CD4-positive, alpha-beta memory T cell (primary cell): ENCODE measurements at regions not wholly inside any gene's neighbourhood (a gene's known extent, or its start where the extent isn't known, plus 50 kb on each side); places are given as distances from the start of the nearest gene placed in this dataset.

Source experiments
- CTCF ChIA-PET: fragments of 350-600 bp; sonication (Branson Sonifier 250); formaldehyde crosslinking; loops from one replicate; lab custom pipeline; 2021; ENCODE audit warnings: inconsistent platforms; ENCODE audit not compliant: partially characterized antibody; lab: Charles Lee
- POLR2A ChIA-PET: fragments of 350-600 bp; sonication (Branson Sonifier 250); formaldehyde crosslinking; loops from one replicate; lab custom pipeline; 2021; ENCODE audit not compliant: partially characterized antibody; lab: Charles Lee
- DNase-seq, 5 donors: peaks; one replicate each; pipeline versions ENCODE4 v3.0.0 to v3.0.0-alpha.2; 2020 to 2022; ENCODE audit warnings: mixed read lengths in 1 of 5
- H3K27ac ChIP-seq: one replicate; pipeline ENCODE4 v1.7.0; 2013; ENCODE audit warnings: low read depth, low read length
- H3K27me3 ChIP-seq: 2 replicates; pipeline ENCODE4 v1.7.0; 2013; ENCODE audit warnings: mild to moderate bottlenecking, low read length, moderate library complexity; ENCODE audit not compliant: insufficient read depth
- H3K36me3 ChIP-seq: 2 replicates; pipeline ENCODE4 v1.7.0; 2013; ENCODE audit warnings: mild to moderate bottlenecking, low read length, moderate library complexity; ENCODE audit not compliant: insufficient read depth
- H3K4me1 ChIP-seq: 2 replicates; pipeline ENCODE4 v1.7.0; 2013; ENCODE audit warnings: mild to moderate bottlenecking, low read length, moderate library complexity; ENCODE audit not compliant: insufficient read depth
- H3K4me3 ChIP-seq, 2 donors: one replicate each; pipeline ENCODE4 v1.7.0; 2013; ENCODE audit warnings: low read length in 2 of 2, mild to moderate bottlenecking in 1 of 2
- H3K9me3 ChIP-seq, 2 donors: one replicate each; pipeline ENCODE4 v1.7.0; 2013; ENCODE audit warnings: low read length in 2 of 2, control low read depth in 1 of 2; ENCODE audit not compliant: control insufficient read depth in 1 of 2
- H3K27ac Mint-ChIP-seq, 7 donors: one replicate each; pipeline ENCODE4 v1.8.0; 2020 to 2021; ENCODE audit warnings: mixed read lengths in 7 of 7, mild to moderate bottlenecking in 6 of 7, inconsistent platforms in 3 of 7, moderate library complexity in 3 of 7
- H3K27me3 Mint-ChIP-seq, 2 donors: one replicate each; pipeline ENCODE4 v1.8.0; 2020 to 2021; ENCODE audit warnings: mixed read lengths in 2 of 2
- H3K36me3 Mint-ChIP-seq, 2 donors: one replicate each; pipeline ENCODE4 v1.8.0; 2020 to 2021; ENCODE audit warnings: mixed read lengths in 2 of 2, inconsistent platforms in 1 of 2, mild to moderate bottlenecking in 1 of 2
- H3K4me1 Mint-ChIP-seq, 4 donors: one replicate each; pipeline ENCODE4 v1.8.0; 2020 to 2021; ENCODE audit warnings: mixed read lengths in 4 of 4, mild to moderate bottlenecking in 1 of 4
- H3K4me3 Mint-ChIP-seq, 8 donors: one replicate each; pipeline ENCODE4 v1.8.0; 2020 to 2021; ENCODE audit warnings: mixed read lengths in 8 of 8, mild to moderate bottlenecking in 7 of 8, moderate library complexity in 6 of 8, inconsistent platforms in 3 of 8
- H3K9me3 Mint-ChIP-seq, 8 donors: one replicate each; pipeline ENCODE4 v1.8.0; 2020 to 2021; ENCODE audit warnings: mixed read lengths in 8 of 8, mild to moderate bottlenecking in 5 of 8, inconsistent platforms in 3 of 8, moderate library complexity in 1 of 8
- intact Hi-C: fragments of 100-400 bp; cut with micrococcal nuclease; formaldehyde crosslinking; loops from one replicate; pipeline ENCODE4 v1.15.1; 2023

DNA sequence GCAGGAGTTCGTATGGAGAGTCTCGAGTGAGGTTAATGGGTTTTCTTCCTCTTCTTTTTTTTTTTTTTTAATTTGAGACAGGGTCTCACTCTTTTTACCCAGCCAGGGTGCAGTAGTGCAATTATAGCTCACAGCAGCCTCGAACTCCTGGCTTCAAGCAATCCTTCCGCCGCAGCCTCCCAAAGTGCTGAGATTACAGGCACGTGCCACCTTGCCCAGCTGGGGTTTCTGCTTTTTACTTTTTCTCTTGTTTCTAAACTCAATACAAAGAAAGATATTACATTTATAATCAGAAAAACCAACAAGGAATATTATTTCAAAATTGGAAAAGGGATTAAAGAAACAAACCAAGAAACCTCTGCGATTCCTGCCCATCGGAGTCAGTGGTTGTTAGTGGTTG is 175.9 kb downstream of the SEC14L1 start:
- no peaks in the 10 kb centered on the region for H3K9me3 ChIP-seq
- no peaks in the 10 kb centered on the region for H3K36me3 ChIP-seq
- no peak overlapping the region for H3K27ac Mint-ChIP-seq
- DNase-seq = no peak
- H3K27me3 Mint-ChIP-seq = no peaks in the 10 kb centered on the region
- H3K4me3 Mint-ChIP-seq = no peak overlapping the region
- no peaks in the 10 kb centered on the region for H3K36me3 Mint-ChIP-seq
- H3K9me3 Mint-ChIP-seq = no peaks in the 10 kb centered on the region
- ChIA-PET POLR2A (no interaction called here), CTCF (no interaction called here)
- H3K27me3 ChIP-seq = no peaks in the 10 kb centered on the region
- peaks cover 9 to 26% (median 16%) of the 10 kb centered on the region in 4 donors for H3K4me1 Mint-ChIP-seq
- intact Hi-C loops = no loop called here
- peaks cover 20% of the 10 kb centered on the region for H3K4me1 ChIP-seq
- H3K4me3 ChIP-seq = no peak overlapping the region
- no peak overlapping the region for H3K27ac ChIP-seq

DNA sequence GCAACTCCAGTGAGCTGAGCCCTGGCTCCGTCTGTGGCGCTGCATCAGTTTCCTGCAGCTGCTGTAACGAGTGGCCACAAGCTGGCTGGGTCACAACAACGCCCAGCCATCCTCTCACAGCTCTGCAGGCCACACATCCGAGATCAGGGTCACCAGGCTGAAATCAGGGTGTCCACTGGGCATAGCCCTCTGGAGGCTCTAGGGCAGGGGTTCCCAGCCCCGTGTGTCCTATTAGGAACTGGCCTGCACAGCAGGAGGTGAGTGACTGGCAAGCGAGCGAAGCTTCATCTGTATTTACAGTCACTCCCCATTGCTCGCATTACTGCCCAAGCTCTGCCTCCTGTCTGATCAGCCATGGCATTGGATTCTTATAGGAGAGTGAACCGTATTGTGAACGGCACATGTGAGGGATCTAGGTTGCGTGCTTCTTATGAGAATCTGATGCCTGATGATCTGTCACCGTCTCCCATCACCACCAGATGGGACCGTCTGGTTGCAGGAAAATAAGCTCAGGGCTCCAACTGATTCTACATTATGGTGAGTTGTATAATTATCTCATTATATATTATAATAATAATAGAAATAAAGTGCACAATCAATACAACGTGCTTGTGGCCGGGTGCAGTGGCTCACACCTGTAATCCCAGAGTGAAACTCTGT is 176.5 kb downstream of the SEC14L1 start:
- Mint-ChIP-seq H3K27ac (peak overlapping the region in 2 of 7 donors; percentile 29 to 42), H3K27me3 (no peaks in the 10 kb centered on the region), H3K9me3 (no peaks in the 10 kb centered on the region), H3K4me3 (no peak overlapping the region), H3K36me3 (no peaks in the 10 kb centered on the region), H3K4me1 (peaks cover 9 to 26% (median 16%) of the 10 kb centered on the region in 4 donors)
- no peaks in the 10 kb centered on the region for H3K36me3 ChIP-seq
- H3K4me3 ChIP-seq = no peak overlapping the region
- intact Hi-C loops = no loop called here
- DNase-seq = no peak
- H3K27me3 ChIP-seq = no peaks in the 10 kb centered on the region
- CTCF ChIA-PET = no interaction called here
- no peaks in the 10 kb centered on the region for H3K9me3 ChIP-seq
- POLR2A ChIA-PET = no interaction called here
- H3K27ac ChIP-seq = no peak overlapping the region
- H3K4me1 ChIP-seq = peaks cover 20% of the 10 kb centered on the region

DNA sequence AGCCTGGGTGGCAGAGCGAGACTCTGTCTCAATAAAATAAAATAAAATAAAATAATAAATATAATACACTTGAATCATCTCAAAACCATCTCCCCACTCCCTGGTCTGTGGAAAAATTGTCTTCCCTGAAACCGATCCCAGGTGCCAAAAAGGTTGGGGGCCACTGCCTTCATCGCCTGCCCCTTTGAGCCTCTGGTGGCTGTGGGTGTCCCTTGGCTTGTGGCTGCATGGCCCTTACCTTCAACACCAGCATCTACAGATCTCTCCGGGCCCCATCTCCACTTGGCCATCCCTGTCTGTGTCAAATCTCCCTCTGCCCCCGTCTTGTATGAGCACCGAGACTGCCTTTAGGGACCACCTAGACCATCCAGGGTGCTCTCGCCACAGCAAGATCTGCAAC is 177.3 kb downstream of the SEC14L1 start:
- Mint-ChIP-seq H3K27ac (peak overlapping the region in 2 of 7 donors; percentile 37 to 83), H3K9me3 (no peaks in the 10 kb centered on the region), H3K4me3 (no peak overlapping the region), H3K36me3 (no peaks in the 10 kb centered on the region), H3K27me3 (no peaks in the 10 kb centered on the region), H3K4me1 (peaks cover 9 to 27% (median 16%) of the 10 kb centered on the region in 4 donors)
- no peak overlapping the region for H3K4me3 ChIP-seq
- H3K27ac ChIP-seq = no peak overlapping the region
- H3K36me3 ChIP-seq = no peaks in the 10 kb centered on the region
- no peaks in the 10 kb centered on the region for H3K27me3 ChIP-seq
- CTCF ChIA-PET = no interaction called here
- peaks cover 25% of the 10 kb centered on the region for H3K4me1 ChIP-seq
- H3K9me3 ChIP-seq = no peaks in the 10 kb centered on the region
- intact Hi-C loops = no loop called here
- no peak for DNase-seq
- POLR2A ChIA-PET = no interaction called here

DNA sequence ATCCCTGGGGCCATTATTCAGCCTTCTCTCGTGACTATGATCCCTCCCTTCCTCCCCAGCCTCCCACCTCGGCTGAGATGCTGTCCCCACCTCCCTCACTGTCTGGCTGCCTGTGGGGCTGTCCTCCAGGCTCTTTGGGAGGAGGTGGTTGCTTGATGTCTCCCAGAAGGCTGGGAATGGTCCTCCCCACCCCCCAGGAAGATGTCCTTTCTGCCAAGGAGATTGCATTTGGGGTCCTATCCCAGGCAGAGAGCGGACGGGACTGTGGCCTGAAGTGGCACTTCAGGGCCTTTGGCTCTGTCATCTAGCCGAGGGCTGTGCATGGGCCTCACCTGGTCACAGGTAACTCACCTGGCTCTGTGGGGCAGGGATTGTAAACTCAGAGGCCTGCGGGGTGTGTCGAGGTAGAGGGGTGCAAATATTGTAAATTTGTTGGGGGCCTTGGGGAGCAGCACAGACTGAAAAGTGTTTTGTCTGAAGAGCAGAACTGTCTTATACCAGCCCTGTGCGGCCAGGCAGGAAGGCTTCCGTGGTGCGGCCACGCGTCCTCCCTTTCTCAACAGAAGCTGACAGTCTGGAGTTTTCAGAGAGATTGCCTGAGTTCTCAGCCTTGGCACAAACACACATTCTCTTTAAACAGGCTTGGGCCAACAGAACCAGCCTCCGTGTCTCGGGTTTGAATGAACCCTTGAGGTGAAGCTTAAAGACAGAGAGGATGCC is 177.9 kb downstream of the SEC14L1 start:
- intact Hi-C loops = no loop called here
- peak overlapping the region; percentile 66 to 94 (median 90) for H3K27ac Mint-ChIP-seq

DNA sequence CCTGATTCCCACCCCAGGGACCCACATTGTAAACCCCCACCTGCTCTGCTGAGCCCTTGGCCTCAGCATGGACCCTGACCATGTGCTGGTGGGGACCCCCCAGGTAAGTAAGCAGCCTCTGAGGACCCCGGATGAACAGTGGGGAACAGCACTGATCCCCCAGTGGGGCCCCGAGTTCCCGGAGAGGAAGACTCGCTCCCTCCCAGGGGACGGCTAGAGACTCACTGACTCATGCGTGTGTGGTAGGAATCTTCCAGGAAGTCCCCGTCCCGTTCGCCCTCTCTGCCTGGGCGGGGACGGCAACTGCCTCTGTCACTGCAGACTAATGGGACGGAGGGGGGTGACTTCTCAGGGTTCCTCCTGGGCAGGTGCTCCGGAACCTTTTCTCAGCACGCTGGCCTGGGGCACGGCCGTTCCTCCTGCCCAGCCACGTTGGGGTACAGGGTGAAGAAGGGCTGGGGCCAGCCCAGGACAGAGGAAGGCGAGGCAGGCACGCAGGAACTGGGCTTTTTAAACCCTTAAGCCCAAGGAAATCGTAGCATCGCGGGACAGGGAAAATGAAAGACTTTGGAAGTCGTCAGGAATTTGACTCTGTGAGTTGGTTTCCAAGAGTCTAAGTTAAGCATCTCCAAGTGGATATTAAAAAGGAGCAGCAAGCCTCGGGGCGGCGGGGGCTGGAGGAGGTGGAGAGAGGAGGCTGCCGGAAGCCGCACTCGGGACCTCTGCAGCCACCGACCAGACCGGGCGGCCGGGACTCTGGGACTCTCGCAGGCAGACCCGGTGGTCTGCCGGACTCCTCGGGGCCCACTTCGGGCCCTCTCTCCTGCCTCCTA is 178.7 kb downstream of the SEC14L1 start:
- Mint-ChIP-seq H3K27ac (peak overlapping the region; percentile 65 to 94 (median 90)), H3K36me3 (no peaks in the 10 kb centered on the region), H3K27me3 (no peaks in the 10 kb centered on the region), H3K4me3 (peak overlapping the region; percentile 74 to 93 (median 83)), H3K4me1 (peaks cover 16 to 41% (median 27%) of the 10 kb centered on the region in 4 donors), H3K9me3 (no peaks in the 10 kb centered on the region)
- Histone ChIP-seq H3K36me3 (no peaks in the 10 kb centered on the region), H3K4me3 (peak overlapping the region in 1 of 2 donors; percentile 38), H3K4me1 (peaks cover 39% of the 10 kb centered on the region), H3K27me3 (no peaks in the 10 kb centered on the region), H3K27ac (peak overlapping the region; percentile 46), H3K9me3 (no peaks in the 10 kb centered on the region)
- ChIA-PET CTCF (no interaction called here), POLR2A (no interaction called here)
- DNase-seq = peak; percentile 39 to 80 (median 41)
- intact Hi-C loops = no loop called here

More for the DNA sequence above, 177.9 kb downstream of the SEC14L1 start:
- H3K27me3 Mint-ChIP-seq = no peaks in the 10 kb centered on the region
- Histone ChIP-seq H3K4me1 (peaks cover 31% of the 10 kb centered on the region), H3K4me3 (no peak overlapping the region), H3K27ac (peak overlapping the region; percentile 46), H3K36me3 (no peaks in the 10 kb centered on the region), H3K27me3 (no peaks in the 10 kb centered on the region), H3K9me3 (no peaks in the 10 kb centered on the region)
- peaks cover 10 to 33% (median 20%) of the 10 kb centered on the region in 4 donors for H3K4me1 Mint-ChIP-seq
- ChIA-PET CTCF (no interaction called here), POLR2A (no interaction called here)
- no peaks in the 10 kb centered on the region for H3K36me3 Mint-ChIP-seq
- peak overlapping the region in 3 of 8 donors; percentile 26 to 93 (median 82) for H3K4me3 Mint-ChIP-seq
- H3K9me3 Mint-ChIP-seq = no peaks in the 10 kb centered on the region
- DNase-seq = no peak

DNA sequence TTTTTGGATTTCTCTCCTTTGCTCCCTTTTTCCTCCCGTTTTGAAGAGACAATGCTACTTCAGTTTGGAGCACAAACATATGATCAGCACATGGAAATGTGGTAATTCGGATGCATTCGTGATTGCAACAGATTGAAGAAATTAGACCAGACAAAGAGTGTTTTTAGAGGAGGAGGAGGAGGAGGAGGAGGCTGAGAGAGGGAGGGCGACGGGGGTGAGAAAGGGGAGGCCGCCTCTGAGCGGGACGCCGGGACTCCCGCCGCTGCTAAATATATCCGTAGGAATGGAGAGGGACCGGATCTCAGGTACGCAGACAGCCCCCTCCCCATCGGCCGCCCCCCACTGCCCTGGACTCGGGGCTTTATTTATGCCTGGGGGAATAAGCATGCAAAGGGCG is 179.3 kb downstream of the SEC14L1 start:
- no peak for DNase-seq
- Histone ChIP-seq H3K27me3 (no peaks in the 10 kb centered on the region), H3K4me1 (peaks cover 45% of the 10 kb centered on the region), H3K36me3 (no peaks in the 10 kb centered on the region), H3K27ac (no peak overlapping the region), H3K9me3 (no peaks in the 10 kb centered on the region), H3K4me3 (no peak overlapping the region)
- H3K9me3 Mint-ChIP-seq = no peaks in the 10 kb centered on the region
- H3K4me1 Mint-ChIP-seq = peaks cover 21 to 47% (median 33%) of the 10 kb centered on the region in 4 donors
- ChIA-PET POLR2A (no interaction called here), CTCF (no interaction called here)
- peak overlapping the region in 4 of 8 donors; percentile 8 to 93 (median 20) for H3K4me3 Mint-ChIP-seq
- intact Hi-C loops = no loop called here
- no peaks in the 10 kb centered on the region for H3K36me3 Mint-ChIP-seq
- H3K27ac Mint-ChIP-seq = peak overlapping the region in 1 of 7 donors; percentile 57
- H3K27me3 Mint-ChIP-seq = no peaks in the 10 kb centered on the region
